CD14-positive monocyte (primary cell): ENCODE measurements at regions not wholly inside any gene's neighbourhood (a gene's known extent, or its start where the extent isn't known, plus 50 kb on each side); places are given as distances from the start of the nearest gene placed in this dataset.

Experiments used
- DNase-seq, 3 donors: peaks; one replicate each; pipeline ENCODE4 v3.0.0-alpha.2; 2011 to 2022
- H2AFZ ChIP-seq: 2 replicates; pipeline ENCODE4 v1.6.0; 2012; ENCODE audit warnings: mild to moderate bottlenecking, low read depth, low read length, inconsistent platforms; ENCODE audit not compliant: insufficient read depth, poor library complexity, severe bottlenecking
- H3K27ac ChIP-seq, 2 donors: 1 replicate in 1 of 2; 2 replicates in 1 of 2; pipeline ENCODE4 v1.5.1; 2012 to 2013; ENCODE audit warnings: low read length in 2 of 2, control low read depth in 1 of 2, inconsistent platforms in 1 of 2, low read depth in 1 of 2, mild to moderate bottlenecking in 1 of 2
- H3K27me3 ChIP-seq, 2 donors: one replicate each; pipeline versions ENCODE4 v1.6.0 to v1.6.1; 2011 to 2013; ENCODE audit warnings: low read length in 2 of 2; ENCODE audit not compliant: control insufficient read depth in 2 of 2, insufficient read depth in 2 of 2
- H3K36me3 ChIP-seq, 2 donors: replicated peaks in 1 of 2; 1 replicate in 1 of 2; 2 replicates in 1 of 2; pipeline versions ENCODE4 v1.5.1 to v1.6.1; 2012 to 2013; ENCODE audit warnings: low read length in 2 of 2, control low read depth in 1 of 2, inconsistent platforms in 1 of 2, mild to moderate bottlenecking in 1 of 2; ENCODE audit not compliant: insufficient read depth in 2 of 2, control insufficient read depth in 1 of 2
- H3K4me1 ChIP-seq, 2 donors: 1 replicate in 1 of 2; 2 replicates in 1 of 2; pipeline versions ENCODE4 v1.5.1 to v1.6.1; 2012 to 2013; ENCODE audit warnings: low read length in 2 of 2, control low read depth in 1 of 2, inconsistent platforms in 1 of 2, mild to moderate bottlenecking in 1 of 2, moderate library complexity in 1 of 2; ENCODE audit not compliant: insufficient read depth in 2 of 2, control insufficient read depth in 1 of 2
- H3K4me2 ChIP-seq: replicated peaks from 2 replicates; pipeline ENCODE3; 2012; ENCODE audit warnings: low read length, moderate library complexity, mild to moderate bottlenecking; ENCODE audit not compliant: poor library complexity, severe bottlenecking; ENCODE audit errors: extremely low read depth
- H3K4me3 ChIP-seq, 3 experiments: fragments of 200-600 bp in 1 of 3; sonication (generic) in 1 of 3; replicated peaks in 1 of 3; 1 replicate in 2 of 3; 2 replicates in 1 of 3; pipeline ENCODE4 v1.5.1; 2011 to 2013; ENCODE audit warnings: low read length in 3 of 3, mild to moderate bottlenecking in 3 of 3, control low read depth in 2 of 3, low read depth in 2 of 3, inconsistent platforms in 1 of 3, moderate library complexity in 1 of 3
- H3K79me2 ChIP-seq: 2 replicates; pipeline ENCODE4 v1.6.0; 2012; ENCODE audit warnings: mild to moderate bottlenecking, control low read depth, inconsistent platforms, low read length, moderate library complexity; ENCODE audit not compliant: insufficient read depth
- H3K9ac ChIP-seq: 2 replicates; pipeline ENCODE4 v1.6.0; 2017; ENCODE audit warnings: low read length, mild to moderate bottlenecking; ENCODE audit not compliant: insufficient read depth, poor library complexity, severe bottlenecking
- H3K9me3 ChIP-seq, 2 donors: replicated peaks in 1 of 2; 1 replicate in 1 of 2; 2 replicates in 1 of 2; pipeline versions ENCODE4 v1.5.1 to v1.6.1; 2012 to 2013; ENCODE audit warnings: low read length in 2 of 2, control low read depth in 1 of 2; ENCODE audit not compliant: control insufficient read depth in 1 of 2, insufficient read depth in 1 of 2
- H4K20me1 ChIP-seq: 2 replicates; pipeline ENCODE4 v1.6.0; 2012; ENCODE audit warnings: mild to moderate bottlenecking, low read length, control low read depth, moderate library complexity; ENCODE audit not compliant: insufficient read depth
- H3K27ac Mint-ChIP-seq, 7 donors: one replicate each; pipeline ENCODE4 v1.8.0; 2020; ENCODE audit warnings: mild to moderate bottlenecking in 7 of 7, mixed read lengths in 7 of 7, moderate library complexity in 6 of 7, inconsistent platforms in 2 of 7
- H3K27me3 Mint-ChIP-seq, 3 donors: one replicate each; pipeline ENCODE4 v1.8.0; 2021 to 2022; ENCODE audit warnings: low read depth in 3 of 3, mild to moderate bottlenecking in 3 of 3, mixed read lengths in 3 of 3, moderate library complexity in 3 of 3, inconsistent platforms in 1 of 3
- H3K36me3 Mint-ChIP-seq, 2 donors: one replicate each; pipeline ENCODE4 v1.8.0; 2020; ENCODE audit warnings: mixed read lengths in 2 of 2, inconsistent platforms in 1 of 2, mild to moderate bottlenecking in 1 of 2
- H3K4me1 Mint-ChIP-seq: one replicate; pipeline ENCODE4 v1.8.0; 2020; ENCODE audit warnings: mild to moderate bottlenecking, mixed read lengths
- H3K4me3 Mint-ChIP-seq, 2 donors: one replicate each; pipeline ENCODE4 v1.8.0; 2020; ENCODE audit warnings: mild to moderate bottlenecking in 2 of 2, mixed read lengths in 2 of 2, moderate library complexity in 1 of 2
- H3K9me3 Mint-ChIP-seq, 7 donors: one replicate each; pipeline ENCODE4 v1.8.0; 2020 to 2022; ENCODE audit warnings: mixed read lengths in 7 of 7, mild to moderate bottlenecking in 6 of 7, moderate library complexity in 6 of 7, inconsistent platforms in 2 of 7
- WGBS: methylation state at CpG from one replicate; pipeline ENCODE4 v1.1.5; 2013; ENCODE audit warnings: missing lambda C conversion rate; ENCODE audit not compliant: insufficient coverage; 5-methylcytosine and 5-hydroxymethylcytosine counted together
- intact Hi-C, 2 donors: fragments of 100-400 bp; cut with micrococcal nuclease; formaldehyde crosslinking; loops; one replicate each; pipeline versions ENCODE4 v1.15.0 to v1.15.1; 2023
- TF ChIP-seq, protein P1 (sequence below): fragments of 200-600 bp; IDR thresholded peaks from one replicate; pipeline ENCODE4 v1.8.0; 2022; ENCODE audit warnings: antibody characterized with exemption, mild to moderate bottlenecking

DNA sequence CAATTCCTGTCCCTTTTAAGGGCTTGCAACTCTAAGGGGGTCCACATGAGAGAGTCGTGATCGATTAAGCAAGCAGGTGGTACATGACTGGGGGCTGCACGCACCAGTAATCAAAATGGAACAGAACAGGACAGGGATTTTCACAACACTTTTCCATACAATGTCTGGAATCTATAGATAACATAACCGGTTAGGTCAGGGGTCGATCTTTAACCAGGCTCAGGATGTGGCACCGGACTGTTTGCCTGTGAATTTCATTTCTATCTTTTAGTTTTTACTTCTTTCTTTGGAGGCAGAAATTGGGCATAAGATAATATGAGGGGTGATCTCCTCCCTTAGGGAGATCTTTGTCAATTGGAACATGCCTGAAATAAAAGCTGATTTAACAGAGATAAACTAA is 370.1 kb downstream of the IPMK start:
- Histone ChIP-seq H2AFZ (no peak overlapping the region), H3K4me2 (no peak overlapping the region), H3K79me2 (no peaks in the 10 kb centered on the region), H3K9me3 (peaks cover 4% of the 10 kb centered on the region in 2 donors), H3K27me3 (no peaks in the 10 kb centered on the region), H3K9ac (no peak overlapping the region), H3K27ac (no peak overlapping the region), H3K36me3 (no peaks in the 10 kb centered on the region), H3K4me3 (no peak overlapping the region), H4K20me1 (no peaks in the 10 kb centered on the region), H3K4me1 (no peaks in the 10 kb centered on the region)
- Mint-ChIP-seq H3K27me3 (no peaks in the 10 kb centered on the region), H3K9me3 (peaks cover 0 to 10% (median 4%) of the 10 kb centered on the region in 7 donors), H3K27ac (no peak overlapping the region), H3K4me1 (no peaks in the 10 kb centered on the region), H3K4me3 (no peak overlapping the region), H3K36me3 (no peaks in the 10 kb centered on the region)
- TF ChIP-seq, protein P1, sequence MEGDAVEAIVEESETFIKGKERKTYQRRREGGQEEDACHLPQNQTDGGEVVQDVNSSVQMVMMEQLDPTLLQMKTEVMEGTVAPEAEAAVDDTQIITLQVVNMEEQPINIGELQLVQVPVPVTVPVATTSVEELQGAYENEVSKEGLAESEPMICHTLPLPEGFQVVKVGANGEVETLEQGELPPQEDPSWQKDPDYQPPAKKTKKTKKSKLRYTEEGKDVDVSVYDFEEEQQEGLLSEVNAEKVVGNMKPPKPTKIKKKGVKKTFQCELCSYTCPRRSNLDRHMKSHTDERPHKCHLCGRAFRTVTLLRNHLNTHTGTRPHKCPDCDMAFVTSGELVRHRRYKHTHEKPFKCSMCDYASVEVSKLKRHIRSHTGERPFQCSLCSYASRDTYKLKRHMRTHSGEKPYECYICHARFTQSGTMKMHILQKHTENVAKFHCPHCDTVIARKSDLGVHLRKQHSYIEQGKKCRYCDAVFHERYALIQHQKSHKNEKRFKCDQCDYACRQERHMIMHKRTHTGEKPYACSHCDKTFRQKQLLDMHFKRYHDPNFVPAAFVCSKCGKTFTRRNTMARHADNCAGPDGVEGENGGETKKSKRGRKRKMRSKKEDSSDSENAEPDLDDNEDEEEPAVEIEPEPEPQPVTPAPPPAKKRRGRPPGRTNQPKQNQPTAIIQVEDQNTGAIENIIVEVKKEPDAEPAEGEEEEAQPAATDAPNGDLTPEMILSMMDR, result no peak
- intact Hi-C loops, result no loop called here
- WGBS, result 68% methylated on average over 3 of the region's 6 CpGs
- no peak for DNase-seq

DNA sequence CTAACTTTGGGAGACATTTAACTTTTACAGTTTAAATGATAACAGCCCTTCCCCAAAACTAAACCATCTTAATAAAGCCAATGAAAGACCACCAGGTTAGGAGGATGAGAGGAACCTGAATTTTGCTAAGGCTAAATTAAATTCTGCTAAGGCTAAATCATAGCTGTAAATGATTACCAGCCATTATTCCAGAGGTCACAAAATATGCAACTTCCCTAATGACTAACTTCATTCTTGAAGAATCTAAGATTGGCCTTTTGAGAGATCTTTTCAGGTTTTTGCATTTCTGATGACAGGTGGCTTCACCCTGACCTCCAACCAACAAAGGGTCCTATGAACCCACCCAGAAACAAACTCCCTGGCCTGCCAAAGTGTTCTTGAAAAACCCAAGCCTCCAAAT is 373.3 kb downstream of the IPMK start:
- no peak for DNase-seq
- no peak overlapping the region for H3K4me2 ChIP-seq
- H3K9me3 ChIP-seq, result peaks cover 4% of the 10 kb centered on the region in 2 donors
- no peak overlapping the region for H2AFZ ChIP-seq
- H3K36me3 ChIP-seq, result no peaks in the 10 kb centered on the region
- intact Hi-C loops, result no loop called here
- H3K9ac ChIP-seq, result no peak overlapping the region
- no peak overlapping the region for H3K27ac Mint-ChIP-seq
- H3K27me3 ChIP-seq, result no peaks in the 10 kb centered on the region
- no peaks in the 10 kb centered on the region for H3K36me3 Mint-ChIP-seq
- TF ChIP-seq, protein P1, result no peak
- peaks cover 0 to 12% (median 4%) of the 10 kb centered on the region in 7 donors for H3K9me3 Mint-ChIP-seq
- H3K79me2 ChIP-seq, result no peaks in the 10 kb centered on the region
- H3K4me3 Mint-ChIP-seq, result no peak overlapping the region
- no peaks in the 10 kb centered on the region for H3K27me3 Mint-ChIP-seq
- no peak overlapping the region for H3K4me3 ChIP-seq
- no peaks in the 10 kb centered on the region for H4K20me1 ChIP-seq
- H3K27ac ChIP-seq, result no peak overlapping the region
- H3K4me1 ChIP-seq, result no peaks in the 10 kb centered on the region
- no peaks in the 10 kb centered on the region for H3K4me1 Mint-ChIP-seq
